HepG2 (cell line): ENCODE measurements at regions not wholly inside any gene's neighbourhood (a gene's known extent, or its start where the extent isn't known, plus 50 kb on each side); places are given as distances from the start of the nearest gene placed in this dataset.

Source experiments
- AHDC1 ChIP-seq: sonication (generic); formaldehyde crosslinking; IDR thresholded peaks from 2 replicates; pipeline ENCODE4 v1.5.1; 2020; ENCODE audit warnings: mild to moderate bottlenecking, missing genetic modification reagents, borderline replicate concordance
- ARNTL ChIP-seq: sonication (generic); formaldehyde crosslinking; IDR thresholded peaks from 2 replicates; pipeline ENCODE4 v1.4.0; 2020; ENCODE audit warnings: mild to moderate bottlenecking, missing genetic modification reagents
- GTF2F1 ChIP-seq: fragments of 150-350 bp; IDR thresholded peaks from 2 replicates; pipeline ENCODE4 v1.6.1; 2014; ENCODE audit warnings: low read length
- HDAC2 ChIP-seq: sonication (generic); formaldehyde crosslinking; IDR thresholded peaks from 2 replicates; pipeline ENCODE4 v1.4.0; 2020; ENCODE audit warnings: missing genetic modification reagents
- HNRNPL ChIP-seq: fragments of 200-400 bp; formaldehyde crosslinking; IDR thresholded peaks from 2 replicates; pipeline ENCODE4 v1.6.1; 2017; ENCODE audit warnings: mild to moderate bottlenecking, low read depth, low read length
- NR1H2 ChIP-seq: sonication (generic); formaldehyde crosslinking; IDR thresholded peaks from 2 replicates; pipeline ENCODE4 v1.8.1; 2022; ENCODE audit warnings: low read depth, missing genetic modification reagents, borderline replicate concordance
- PHF21A ChIP-seq: sonication (generic); formaldehyde crosslinking; IDR thresholded peaks from 2 replicates; pipeline ENCODE4 v1.5.0; 2020; ENCODE audit warnings: mild to moderate bottlenecking, missing genetic modification reagents
- POLR2AphosphoS2 ChIP-seq: IDR thresholded peaks from 2 replicates; pipeline ENCODE4 v1.6.1; 2011; ENCODE audit warnings: low read depth, low read length, improper control_type of control experiment
- RNF219 ChIP-seq: sonication (generic); formaldehyde crosslinking; IDR thresholded peaks from 2 replicates; pipeline ENCODE4 v1.5.0; 2020; ENCODE audit warnings: mild to moderate bottlenecking, missing genetic modification reagents
- U2AF2 ChIP-seq: fragments of 200-400 bp; formaldehyde crosslinking; IDR thresholded peaks from 2 replicates; pipeline ENCODE4 v1.6.1; 2017; ENCODE audit warnings: low read depth, mild to moderate bottlenecking, low read length
- ZFP62 ChIP-seq: sonication (generic); formaldehyde crosslinking; IDR thresholded peaks from 2 replicates; pipeline ENCODE4 v1.4.0; 2020; ENCODE audit warnings: missing genetic modification reagents
- ZMYM2 ChIP-seq: sonication (generic); formaldehyde crosslinking; IDR thresholded peaks from 2 replicates; pipeline ENCODE4 v1.8.0; 2022; ENCODE audit warnings: mild to moderate bottlenecking, missing genetic modification reagents
- ZNF18 ChIP-seq: sonication (generic); formaldehyde crosslinking; IDR thresholded peaks from 2 replicates; pipeline ENCODE4 v1.8.0; 2022; ENCODE audit warnings: mild to moderate bottlenecking, missing genetic modification reagents; ENCODE audit not compliant: insufficient replicate concordance
- ZNF282 ChIP-seq: fragments of 450-650 bp; IDR thresholded peaks from 2 replicates; pipeline ENCODE4 v1.6.1; 2018; ENCODE audit not compliant: partially characterized antibody
- ZNF446 ChIP-seq: sonication (generic); formaldehyde crosslinking; IDR thresholded peaks from 2 replicates; pipeline ENCODE4 v1.5.0; 2020; ENCODE audit warnings: mild to moderate bottlenecking, missing genetic modification reagents
- ZNF572 ChIP-seq: sonication (generic); formaldehyde crosslinking; IDR thresholded peaks from 2 replicates; pipeline ENCODE4 v1.5.1; 2020; ENCODE audit warnings: mild to moderate bottlenecking, missing genetic modification reagents
- ZNF609 ChIP-seq: sonication (generic); formaldehyde crosslinking; IDR thresholded peaks from 2 replicates; pipeline ENCODE4 v1.4.0; 2020; ENCODE audit warnings: mild to moderate bottlenecking, missing genetic modification reagents, borderline replicate concordance
- ZNF644 ChIP-seq: IDR thresholded peaks from 2 replicates; pipeline ENCODE4 v1.6.1; 2016; ENCODE audit warnings: low read depth

GRCh38 chr3:110743202-110743601 lies 328.4 kb upstream of the NECTIN3 start (continued):
- TF ChIP-seq ZNF609 (peak; percentile 97), ZFP62 (CRISPR knock-in tag) (no peak), ZNF18 (CRISPR knock-in tag) (no peak), NR1H2 (CRISPR knock-in tag) (no peak), ZNF644 (CRISPR knock-in tag) (0 out of 2 replicates have a peak, but pooled peaks have one; percentile 23), GTF2F1 (no peak), HNRNPL (no peak), AHDC1 (CRISPR knock-in tag) (peak; percentile 86; the same call in 1 of the 2 replicates), PHF21A (CRISPR knock-in tag) (no peak), ZMYM2 (CRISPR knock-in tag) (no peak), HDAC2 (CRISPR knock-in tag) (peak; percentile 89), POLR2AphosphoS2 (no peak), ZNF446 (CRISPR knock-in tag) (no peak), ZNF282 (no peak), ZNF572 (CRISPR knock-in tag) (no peak), U2AF2 (no peak), RNF219 (CRISPR knock-in tag) (no peak), ARNTL (CRISPR knock-in tag) (no peak)
